Renal cortex interstitium (tissue), 11 donors: ENCODE measurements at regions not wholly inside any gene's neighbourhood (a gene's known extent, or its start where the extent isn't known, plus 50 kb on each side); places are given as distances from the start of the nearest gene placed in this dataset.

Source experiments
- DNase-seq, 11 donors: peaks; one replicate each; pipeline ENCODE4 v3.0.0-alpha.2; 2013; ENCODE audit warnings: low read depth in 9 of 11, low spot score in 4 of 11; ENCODE audit errors: extremely low read depth in 1 of 11

GRCh38 chr4:177016541-177017141, 223.9 kb upstream of the VEGFC start:
- DNase-seq: no peak

DNA sequence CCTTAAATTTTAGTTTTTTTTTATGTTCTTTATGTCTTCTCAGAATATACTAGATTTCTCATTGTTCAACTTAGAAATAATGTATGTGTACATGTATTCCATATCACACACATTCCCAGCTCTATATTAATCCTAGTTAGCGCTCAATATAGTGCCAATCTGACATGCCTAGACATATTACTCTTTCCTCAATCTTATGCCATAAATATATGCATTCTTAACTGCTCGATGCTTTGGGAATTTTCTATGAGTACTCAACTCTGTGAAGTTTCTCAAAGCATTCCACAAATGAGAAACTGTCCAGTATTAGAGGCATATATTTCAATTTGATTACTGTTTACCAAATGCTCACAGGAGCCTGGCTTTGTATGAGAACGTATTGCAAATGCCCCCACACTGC, 231.2 kb upstream of the VEGFC start:
- DNase-seq: peak in 1 of 11 donors; percentile 4

DNA sequence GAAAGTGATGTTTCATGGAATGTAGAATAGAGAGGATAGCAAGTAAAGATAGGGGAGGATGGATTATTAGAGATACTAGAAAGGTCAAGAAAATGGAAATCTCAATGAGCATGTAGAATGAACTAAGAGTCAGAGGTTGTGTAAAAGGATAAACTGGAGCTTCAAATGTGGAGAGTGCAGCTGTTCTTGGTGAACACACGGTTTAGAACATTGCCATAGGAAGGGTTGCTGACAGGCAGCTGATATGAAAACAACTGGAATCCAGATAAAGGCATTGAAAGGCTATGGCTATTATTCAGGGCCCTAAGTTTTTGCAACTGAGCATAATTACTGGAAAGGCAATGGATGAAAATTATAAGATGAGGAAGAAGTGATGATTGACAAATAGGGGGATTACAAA, 239.6 kb upstream of the VEGFC start:
- no peak for DNase-seq

- no peak for DNase-seq
Observed at GRCh38 chr4:177033135-177033534, 240.4 kb upstream of the VEGFC start.

GRCh38 chr4:177033632-177034031, 240.9 kb upstream of the VEGFC start:
- no peak for DNase-seq

GRCh38 chr4:177041356-177041755, 248.6 kb upstream of the VEGFC start:
- DNase-seq: no peak

- peak; percentile 25 to 63 (median 47) for DNase-seq
Observed at GRCh38 chr4:177047070-177047850, 254.5 kb upstream of the VEGFC start.

GRCh38 chr4:177047851-177048174, 255.1 kb upstream of the VEGFC start:
- DNase-seq: no peak

DNA sequence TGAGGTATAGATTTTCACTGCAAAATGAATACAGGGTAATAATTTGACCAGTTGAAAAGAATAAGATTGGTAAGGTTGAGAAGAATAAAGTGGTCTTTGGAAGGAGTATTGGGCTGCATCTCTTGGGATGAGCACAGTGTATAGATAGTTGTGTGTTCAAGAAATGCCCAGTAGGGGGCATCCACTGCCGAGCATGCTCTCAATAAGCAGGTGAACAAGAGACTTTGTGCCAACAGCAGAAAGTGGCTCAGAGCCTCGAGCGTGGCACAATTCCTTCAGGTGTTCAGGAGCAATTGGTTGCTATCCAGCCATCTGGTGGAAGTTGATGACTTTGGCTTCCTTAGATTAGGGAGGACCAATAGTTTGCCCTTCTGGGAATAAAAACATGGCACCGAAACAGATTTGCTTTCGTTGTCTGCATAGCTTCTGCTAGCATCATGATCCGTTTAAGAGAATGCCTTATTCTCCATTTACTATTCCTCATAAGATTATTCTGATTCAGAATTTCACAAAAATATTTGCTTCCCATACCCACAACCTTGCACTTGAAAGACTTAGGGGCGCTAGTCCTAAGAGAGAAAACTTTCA, 258.1 kb upstream of the NEIL3 start:
- DNase-seq: no peak

DNA sequence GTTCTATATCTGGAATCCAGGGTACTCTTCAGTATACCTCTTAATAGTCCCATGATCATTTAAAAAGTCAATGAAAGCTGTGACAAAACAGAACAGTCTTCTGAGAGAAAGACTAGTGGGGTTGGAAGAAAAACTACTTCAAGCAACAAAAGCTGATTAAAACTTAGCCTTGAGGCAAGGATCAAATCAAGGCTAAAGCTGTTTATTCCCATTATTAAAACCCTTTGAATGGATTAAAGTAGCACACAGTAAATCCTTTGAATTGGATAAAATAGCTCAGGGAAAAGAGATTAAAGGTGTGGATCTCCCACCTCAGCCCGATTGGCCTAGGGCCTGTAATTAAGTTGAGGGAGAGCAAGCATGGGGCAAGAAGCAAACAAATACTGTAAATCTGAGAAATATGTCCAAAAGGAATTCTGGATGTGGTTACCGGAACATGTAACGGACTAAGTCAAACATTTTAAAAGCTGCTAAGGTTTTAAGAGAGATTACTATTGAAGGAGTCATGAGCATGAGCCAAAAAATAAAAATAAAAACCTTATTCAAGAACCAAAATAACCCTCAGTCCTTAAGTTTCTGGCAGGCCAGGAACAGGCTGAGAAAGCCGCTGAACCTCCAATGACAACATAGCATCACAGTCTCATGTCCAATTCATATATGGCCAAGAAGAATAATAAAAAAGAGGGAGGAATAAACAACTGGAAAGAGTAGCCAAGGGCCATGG, 257.3 kb upstream of the NEIL3 start:
- peak in 1 of 11 donors; percentile 8 for DNase-seq

- DNase-seq: no peak
Observed at GRCh38 chr4:177057186-177057585, 252.5 kb upstream of the NEIL3 start.

GRCh38 chr4:177064116-177064515, 245.6 kb upstream of the NEIL3 start:
- DNase-seq: no peak

DNA sequence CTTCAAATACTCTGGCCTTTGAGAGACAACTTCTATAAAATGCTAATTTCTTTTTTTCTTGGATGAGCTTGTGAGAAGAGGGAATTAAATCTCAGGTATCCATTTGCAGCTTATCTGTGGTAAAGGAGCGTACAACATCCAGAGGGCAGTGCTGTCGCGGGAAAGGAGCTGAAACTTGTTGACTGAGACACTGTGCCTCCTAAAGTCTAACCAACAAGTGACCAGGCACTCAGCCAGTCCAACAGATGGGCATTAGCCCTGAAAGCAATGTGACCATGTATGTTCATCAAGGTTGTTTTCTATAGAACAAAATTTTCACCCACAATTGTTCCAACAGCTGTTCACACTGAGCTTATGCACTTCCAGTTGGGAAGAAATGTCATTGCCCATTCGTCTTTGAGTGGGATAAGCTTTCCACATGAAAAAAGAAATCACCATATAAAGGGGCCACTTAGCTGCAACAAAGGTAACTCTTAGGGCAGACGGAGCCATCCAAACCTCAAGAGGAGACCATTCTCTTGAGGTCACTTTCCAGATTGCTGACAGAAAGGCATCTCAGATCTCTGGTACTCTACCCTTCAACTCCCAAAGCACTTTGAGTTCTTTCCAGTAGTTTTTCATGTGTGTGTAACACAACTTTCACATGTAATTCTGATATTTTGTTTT, 244.8 kb upstream of the NEIL3 start:
- DNase-seq: no peak

GRCh38 chr4:177066746-177067145, 242.9 kb upstream of the NEIL3 start:
- DNase-seq: no peak

DNA sequence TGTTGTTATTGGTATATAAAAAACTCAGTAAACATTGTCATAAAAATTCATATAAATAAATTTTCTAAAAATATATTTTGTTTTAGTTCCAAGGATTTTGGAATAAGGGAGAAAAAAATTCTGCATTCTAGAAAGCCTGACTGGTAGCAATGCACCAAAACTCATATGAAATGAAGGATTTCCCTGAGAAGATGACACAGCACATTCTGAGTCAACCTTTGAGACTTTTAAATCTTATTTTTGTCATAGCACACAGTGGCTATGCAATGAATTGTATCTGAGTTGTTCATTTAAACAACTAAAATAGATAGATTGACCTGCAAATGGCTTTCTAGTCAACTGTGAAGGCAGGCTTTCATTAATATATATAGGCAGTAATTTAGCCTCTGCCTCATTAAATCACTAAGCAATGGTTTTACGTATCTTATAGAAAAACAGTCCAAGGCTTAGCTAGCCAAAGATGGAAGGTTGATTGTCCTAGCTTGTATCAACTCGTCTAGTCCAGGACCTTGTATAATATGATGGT, 239.1 kb upstream of the NEIL3 start:
- DNase-seq: no peak

DNA sequence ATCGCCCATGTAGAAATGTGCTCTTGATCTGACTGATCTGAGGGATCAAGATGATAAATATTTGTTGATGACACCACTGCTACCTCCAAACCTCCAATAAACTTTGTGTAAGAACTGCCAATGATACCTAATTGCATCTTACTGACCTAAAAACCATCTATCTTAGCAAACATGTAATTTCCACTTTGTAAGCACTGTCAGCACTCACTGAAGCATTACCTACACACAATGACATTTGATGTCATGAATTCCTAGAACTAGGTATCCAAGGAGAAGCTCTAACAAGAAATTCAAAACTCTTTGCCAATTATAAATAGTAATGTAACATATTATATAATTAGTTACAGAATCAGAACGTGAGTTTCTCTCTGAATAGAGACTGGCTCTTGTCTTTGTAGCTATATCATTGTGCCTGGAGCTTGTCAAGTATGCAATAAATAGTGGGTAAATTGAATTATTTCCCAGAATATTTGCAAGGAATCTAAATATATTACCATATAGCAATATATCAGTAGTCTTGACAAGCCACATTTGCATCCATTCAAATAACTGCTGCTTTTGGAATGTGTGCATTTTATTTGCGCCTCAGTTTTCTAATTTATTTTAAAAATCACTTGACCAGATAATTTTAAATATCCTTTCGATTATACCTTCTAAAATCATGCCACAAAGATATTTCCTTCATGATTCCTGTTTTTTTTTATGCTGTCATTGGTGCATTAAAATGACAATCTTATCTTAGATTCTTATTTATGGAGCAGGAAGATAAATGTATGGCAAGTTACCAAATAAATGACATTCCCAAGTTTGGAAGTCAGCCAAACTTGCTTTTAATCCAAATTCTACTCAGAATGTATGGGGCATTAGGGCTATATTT, 232.3 kb upstream of the NEIL3 start:
- DNase-seq: no peak

DNA sequence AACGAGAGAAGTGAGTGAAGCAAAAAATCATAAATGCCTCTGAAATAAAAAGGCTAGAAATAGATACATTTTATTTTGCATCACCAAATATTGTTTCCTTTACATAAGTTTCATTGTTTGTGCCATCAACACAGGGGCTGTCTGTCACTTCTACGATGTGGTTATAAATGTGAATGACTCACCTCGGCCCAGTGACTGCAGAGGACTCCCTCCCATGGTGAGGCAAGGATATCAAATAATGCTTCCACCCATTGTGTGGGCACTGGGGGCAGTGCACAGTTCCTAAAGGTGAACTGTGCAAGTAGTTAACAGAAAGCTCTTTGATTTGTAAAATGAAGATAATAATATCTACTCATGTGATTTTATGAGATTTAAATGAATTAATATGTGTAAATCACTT, 230.3 kb upstream of the NEIL3 start:
- no peak for DNase-seq

DNA sequence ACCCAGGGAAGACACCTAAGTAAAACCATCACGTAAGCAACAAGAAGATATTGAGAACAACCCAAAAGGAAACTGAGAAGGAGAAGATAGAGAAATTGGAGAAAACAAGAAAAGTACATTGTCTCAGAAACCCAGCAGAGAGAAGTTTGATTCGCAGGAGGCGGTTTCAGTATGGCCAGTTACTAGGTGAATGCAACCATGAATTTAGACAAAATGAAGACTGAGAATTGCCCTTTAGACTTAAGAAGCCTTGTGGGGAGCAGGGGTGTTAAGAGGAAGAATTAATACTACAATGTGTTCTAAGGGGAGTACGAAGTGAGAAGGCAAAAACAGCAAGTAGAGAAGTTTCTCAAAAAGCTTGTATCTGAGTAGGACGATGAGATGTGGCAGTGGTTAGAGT, 229.3 kb upstream of the NEIL3 start:
- DNase-seq: no peak
